H1 (cell line): ENCODE measurements at regions not wholly inside any gene's neighbourhood (a gene's known extent, or its start where the extent isn't known, plus 50 kb on each side); places are given as distances from the start of the nearest gene placed in this dataset.

ENCODE experiments used
- CTCF ChIA-PET: fragments of 300-600 bp; sonication (Branson Sonifier 250); formaldehyde crosslinking; loops from one replicate; lab custom pipeline; 2021; ENCODE audit not compliant: partially characterized antibody; lab: Charles Lee
- POLR2A ChIA-PET: fragments of 300-600 bp; sonication (Branson Sonifier 250); formaldehyde crosslinking; loops from one replicate; lab custom pipeline; 2021; ENCODE audit warnings: inconsistent platforms; ENCODE audit not compliant: partially characterized antibody; lab: Charles Lee
- DNase-seq, 2 experiments: peaks; one replicate each; pipeline versions ENCODE4 v3.0.0 to v3.0.0-alpha.2; 2010 to 2022; ENCODE audit warnings: low spot score in 2 of 2, low read depth in 1 of 2, mixed read lengths in 1 of 2
- FAIRE-seq: peaks from 2 replicates; lab custom pipeline; 2011; peaks lifted over from hg19 to GRCh38; lab: Jason Lieb, UNC
- H2AFZ ChIP-seq: 2 replicates; pipeline ENCODE4 v1.8.1; 2012; ENCODE audit warnings: low read length, inconsistent platforms
- H2AK5ac ChIP-seq: 2 replicates; pipeline ENCODE4 v1.6.1; 2013; ENCODE audit warnings: low read depth, low read length
- H2BK120ac ChIP-seq: replicated peaks from 2 replicates; pipeline ENCODE3; 2013; ENCODE audit warnings: low read depth, low read length, inconsistent platforms
- H2BK12ac ChIP-seq: 2 replicates; pipeline ENCODE4 v1.6.1; 2013; ENCODE audit warnings: low read depth, low read length
- H2BK15ac ChIP-seq: 2 replicates; pipeline ENCODE4 v1.6.1; 2013; ENCODE audit warnings: low read length
- H2BK20ac ChIP-seq: 2 replicates; pipeline ENCODE4 v1.6.1; 2013; ENCODE audit warnings: low read length
- H2BK5ac ChIP-seq: 2 replicates; pipeline ENCODE4 v1.6.1; 2013; ENCODE audit warnings: low read depth, low read length
- H3K14ac ChIP-seq: 2 replicates; pipeline ENCODE4 v1.6.1; 2013; ENCODE audit warnings: inconsistent platforms; ENCODE audit not compliant: insufficient read length
- H3K18ac ChIP-seq: 2 replicates; pipeline ENCODE4 v1.6.1; 2013; ENCODE audit warnings: low read length; ENCODE audit errors: extremely low read depth
- H3K23ac ChIP-seq: 2 replicates; pipeline ENCODE4 v1.6.1; 2013; ENCODE audit warnings: inconsistent platforms; ENCODE audit not compliant: insufficient read length
- H3K23me2 ChIP-seq: 2 replicates; pipeline ENCODE4 v1.6.1; 2013; ENCODE audit warnings: low read depth, low read length
- H3K27ac ChIP-seq: 2 replicates; pipeline ENCODE4 v1.6.1; 2011; ENCODE audit warnings: low read depth, low read length, inconsistent platforms
- H3K27me3 ChIP-seq, 4 experiments: replicated peaks in 1 of 4; 1 replicate in 1 of 4; 2 replicates in 3 of 4; pipeline versions ENCODE4 v1.6.1 to v1.8.1; 2011 to 2013; ENCODE audit warnings: low read length in 3 of 4, mild to moderate bottlenecking in 3 of 4, inconsistent platforms in 2 of 4, mixed read lengths in 2 of 4, moderate library complexity in 1 of 4; ENCODE audit not compliant: control insufficient read depth in 3 of 4, insufficient read depth in 3 of 4; ENCODE audit errors: extremely low read depth in 1 of 4
- H3K36me3 ChIP-seq, 4 experiments: 2 replicates each; pipeline versions ENCODE4 v1.6.1 to v1.8.1; 2011 to 2013; ENCODE audit warnings: mild to moderate bottlenecking in 4 of 4, low read length in 3 of 4, moderate library complexity in 2 of 4, control low read depth in 1 of 4, inconsistent platforms in 1 of 4; ENCODE audit not compliant: insufficient read depth in 4 of 4, control insufficient read depth in 2 of 4
- H3K4ac ChIP-seq: replicated peaks from 2 replicates; pipeline ENCODE3; 2013; ENCODE audit warnings: low read length, low read depth, mixed read lengths, inconsistent platforms; ENCODE audit not compliant: insufficient read length
- H3K4me1 ChIP-seq, 4 experiments: replicated peaks in 1 of 4; 1 replicate in 1 of 4; 2 replicates in 3 of 4; pipeline versions ENCODE4 v1.6.1 to v1.8.1; 2011 to 2013; ENCODE audit warnings: low read length in 3 of 4, inconsistent platforms in 2 of 4, mixed read lengths in 1 of 4; ENCODE audit not compliant: insufficient read depth in 4 of 4, control insufficient read depth in 3 of 4
- H3K4me2 ChIP-seq, 2 experiments: 2 replicates each; pipeline versions ENCODE4 v1.6.1 to v1.8.1; 2011 to 2013; ENCODE audit warnings: low read depth in 2 of 2, low read length in 2 of 2, control low read depth in 1 of 2, inconsistent platforms in 1 of 2, mild to moderate bottlenecking in 1 of 2; ENCODE audit not compliant: insufficient read depth in 1 of 2
- H3K4me3 ChIP-seq, 4 experiments: fragments of 200-600, 300-600 bp in 1 of 4; sonication (generic), shearing (Covaris generic), sonication (Bioruptor Twin) in 1 of 4; 2 replicates each; pipeline versions ENCODE4 v1.5.1 to v1.8.1; 2011 to 2016; ENCODE audit warnings: low read length in 4 of 4, low read depth in 3 of 4, control low read depth in 2 of 4, inconsistent platforms in 2 of 4, mild to moderate bottlenecking in 2 of 4, mixed read lengths in 1 of 4, moderate library complexity in 1 of 4; ENCODE audit not compliant: insufficient read depth in 2 of 4; ENCODE audit errors: extremely low read depth in 1 of 4
- H3K56ac ChIP-seq: replicated peaks from 2 replicates; pipeline ENCODE3; 2013; ENCODE audit warnings: low read depth, mild to moderate bottlenecking, mixed read lengths, low read length, inconsistent platforms; ENCODE audit not compliant: insufficient read length
- H3K79me1 ChIP-seq: 2 replicates; pipeline ENCODE4 v1.6.1; 2013; ENCODE audit warnings: low read depth, low read length, control low read depth
- H3K79me2 ChIP-seq, 2 experiments: 2 replicates each; pipeline versions ENCODE4 v1.6.1 to v1.8.1; 2012 to 2013; ENCODE audit warnings: low read length in 2 of 2, mild to moderate bottlenecking in 2 of 2, inconsistent platforms in 1 of 2; ENCODE audit not compliant: insufficient read depth in 2 of 2, control insufficient read depth in 1 of 2
- H3K9ac ChIP-seq, 4 experiments: replicated peaks in 1 of 4; 1 replicate in 1 of 4; 2 replicates in 3 of 4; pipeline versions ENCODE4 v1.6.1 to v1.8.1; 2011 to 2013; ENCODE audit warnings: low read depth in 3 of 4, low read length in 3 of 4, control low read depth in 2 of 4, mild to moderate bottlenecking in 2 of 4, moderate library complexity in 2 of 4, inconsistent platforms in 1 of 4; ENCODE audit errors: extremely low read depth in 1 of 4
- H3K9me3 ChIP-seq, 2 experiments: 2 replicates each; pipeline versions ENCODE4 v1.6.1 to v1.8.1; 2012 to 2013; ENCODE audit warnings: mild to moderate bottlenecking in 2 of 2, moderate library complexity in 2 of 2, control low read depth in 1 of 2, inconsistent platforms in 1 of 2, low read depth in 1 of 2, low read length in 1 of 2, mixed read lengths in 1 of 2; ENCODE audit not compliant: insufficient read depth in 2 of 2
- H4K20me1 ChIP-seq, 2 experiments: replicated peaks in 1 of 2; 2 replicates each; pipeline versions ENCODE3 to v1.8.1; 2011 to 2013; ENCODE audit warnings: inconsistent platforms in 2 of 2, low read length in 2 of 2, mild to moderate bottlenecking in 1 of 2; ENCODE audit not compliant: insufficient read depth in 2 of 2, control insufficient read depth in 1 of 2
- H4K5ac ChIP-seq: 2 replicates; pipeline ENCODE4 v1.6.1; 2013; ENCODE audit warnings: low read length, low read depth, mixed read lengths, inconsistent platforms; ENCODE audit not compliant: insufficient read length
- H4K8ac ChIP-seq: 2 replicates; pipeline ENCODE4 v1.8.0; 2013; ENCODE audit warnings: mild to moderate bottlenecking, moderate library complexity, low read length, inconsistent platforms; ENCODE audit not compliant: insufficient read depth; ENCODE audit errors: extremely low read depth
- H4K91ac ChIP-seq: replicated peaks from 2 replicates; pipeline ENCODE3; 2013; ENCODE audit warnings: low read length, mixed read lengths, inconsistent platforms; ENCODE audit not compliant: insufficient read length
- ATF3 ChIP-seq: IDR thresholded peaks from 2 replicates; pipeline ENCODE4 v1.6.1; 2011; ENCODE audit warnings: low read depth, mild to moderate bottlenecking, low read length; ENCODE audit not compliant: insufficient read depth
- CHD1 ChIP-seq: IDR thresholded peaks from 2 replicates; pipeline ENCODE4 v1.6.1; 2012; ENCODE audit warnings: low read depth, low read length, improper control_type of control experiment
- EP300 ChIP-seq, 2 experiments: IDR thresholded peaks; 1 replicate in 1 of 2; 2 replicates in 1 of 2; pipeline ENCODE4 v1.6.1; 2011 to 2012; ENCODE audit warnings: low read depth in 2 of 2, low read length in 2 of 2, mild to moderate bottlenecking in 2 of 2, borderline replicate concordance in 1 of 2, inconsistent platforms in 1 of 2, moderate library complexity in 1 of 2
- HDAC6 ChIP-seq: IDR thresholded peaks from one replicate; pipeline ENCODE4 v1.7.1; 2012; ENCODE audit warnings: low read depth, mild to moderate bottlenecking, inconsistent platforms, low read length, moderate library complexity
- JUND ChIP-seq: IDR thresholded peaks from 2 replicates; pipeline ENCODE4 v1.6.1; 2011; ENCODE audit warnings: mild to moderate bottlenecking, improper control_type of control experiment, low read length
- SIX5 ChIP-seq: IDR thresholded peaks from 2 replicates; pipeline ENCODE4 v1.6.1; 2011; ENCODE audit warnings: mild to moderate bottlenecking, low read depth, low read length
- SP2 ChIP-seq: IDR thresholded peaks from 2 replicates; pipeline ENCODE4 v1.6.1; 2012; ENCODE audit warnings: mild to moderate bottlenecking, low read length, inconsistent platforms
- ZNF274 ChIP-seq: IDR thresholded peaks from 2 replicates; pipeline ENCODE4 v1.7.0; 2012; ENCODE audit warnings: low read length, borderline replicate concordance; ENCODE audit errors: extremely low read depth
- WGBS, 2 experiments: shearing (Covaris generic) in 1 of 2; methylation state at CpG; one replicate each; pipeline versions ENCODE4 v1.1.6 to v1.1.7; 2013 to 2015; ENCODE audit warnings: low lambda C conversion rate in 2 of 2, mixed read lengths in 2 of 2, inconsistent platforms in 1 of 2, low coverage in 1 of 2, missing lambda C conversion rate in 1 of 2; ENCODE audit not compliant: insufficient replicate concordance in 2 of 2, insufficient coverage in 1 of 2, insufficient read length in 1 of 2; ENCODE audit errors: extremely low coverage in 1 of 2, missing lambda C conversion rate in 1 of 2; 5-methylcytosine and 5-hydroxymethylcytosine counted together

- TF ChIP-seq HDAC6 = no peak
- TF ChIP-seq, all 59 proteins: peak for 0
Observed at GRCh38 chr10:61157182-61157581, 213.2 kb upstream of the RHOBTB1 start (continued).

GRCh38 chr10:61153771-61154170, 209.8 kb upstream of the RHOBTB1 start:
- H4K91ac ChIP-seq = no peak overlapping the region
- no peaks in the 10 kb centered on the region for H3K23me2 ChIP-seq
- no peak for FAIRE-seq
- no peak overlapping the region for H2BK12ac ChIP-seq
- no peak overlapping the region for H2BK120ac ChIP-seq
- H3K4me1 ChIP-seq = no peaks in the 10 kb centered on the region
- no peak overlapping the region for H3K56ac ChIP-seq
- H3K79me1 ChIP-seq = no peaks in the 10 kb centered on the region
- ChIA-PET POLR2A (no interaction called here), CTCF (no interaction called here)
- H3K14ac ChIP-seq = no peak overlapping the region
- DNase-seq = no peak
- H2BK5ac ChIP-seq = no peak overlapping the region
- H2BK15ac ChIP-seq = no peak overlapping the region
- TF ChIP-seq SP2 (no peak), EP300 (IDR thresholded peaks at IDR 0.05; ENCODE audit: borderline replicate concordance in 1 of 2, low read depth in 2 of 2, low read length in 2 of 2) (no peak), ATF3 (no peak), CHD1 (no peak), JUND (no peak), ZNF274 (no peak), SIX5 (no peak)
- TF ChIP-seq, all 59 proteins: peak for 0
- Histone ChIP-seq H3K36me3 (no peaks in the 10 kb centered on the region), H4K8ac (no peak overlapping the region), H3K27me3 (no peaks in the 10 kb centered on the region; a peak in 1 of 7 replicates), H4K5ac (no peak overlapping the region), H3K4me3 (no peak overlapping the region), H4K20me1 (no peaks in the 10 kb centered on the region), H3K79me2 (no peaks in the 10 kb centered on the region), H2AK5ac (no peak overlapping the region), H3K9ac (no peak overlapping the region), H3K18ac (no peak overlapping the region), H3K4ac (no peak overlapping the region), H3K23ac (no peak overlapping the region), H3K4me2 (no peak overlapping the region), H3K27ac (no peak overlapping the region), H2AFZ (no peak overlapping the region), H2BK20ac (no peak overlapping the region), H3K9me3 (no peaks in the 10 kb centered on the region)
- WGBS, 2 experiments = 88% methylated on average over 3 of the region's 3 CpGs; no CpG with 5 or more reads in 1 of the 2 experiments
